ENCODE measurements at regions not wholly inside any gene's neighbourhood (a gene's known extent, or its start where the extent isn't known, plus 50 kb on each side); places are given as distances from the start of the nearest gene placed in this dataset.

GRCh38 chr15:95734422-95735316 lies 595.8 kb upstream of the NR2F2 start:
- no peaks in the 10 kb centered on the region for H3K36me3 ChIP-seq
- H3K4me3 ChIP-seq = no peak overlapping the region
- no peaks in the 10 kb centered on the region for H3K9me3 ChIP-seq (replicated peaks)
- DNase-seq = no peak
- TF ChIP-seq CTCF (IDR thresholded peaks at IDR 0.05; ENCODE audit: borderline replicate concordance) = no peak
- no peaks in the 10 kb centered on the region for H3K27me3 ChIP-seq (ENCODE audit: low read depth)
- peak overlapping the region; percentile 9 for H3K27ac ChIP-seq (replicated peaks)
- peaks cover 4% of the 10 kb centered on the region for H3K4me1 ChIP-seq
- intact Hi-C loops (cut with micrococcal nuclease) = no loop called here

GRCh38 chr15:95737060-95737459 lies 593.4 kb upstream of the NR2F2 start:
- intact Hi-C loops (cut with micrococcal nuclease) = no loop called here
- Histone ChIP-seq H3K36me3 (no peaks in the 10 kb centered on the region), H3K27ac (replicated peaks) (no peak overlapping the region), H3K4me1 (peaks cover 4% of the 10 kb centered on the region), H3K4me3 (no peak overlapping the region), H3K27me3 (ENCODE audit: low read depth) (no peaks in the 10 kb centered on the region), H3K9me3 (replicated peaks) (no peaks in the 10 kb centered on the region)
- DNase-seq = no peak
- no peak for TF ChIP-seq CTCF (IDR thresholded peaks at IDR 0.05; ENCODE audit: borderline replicate concordance)

DNA sequence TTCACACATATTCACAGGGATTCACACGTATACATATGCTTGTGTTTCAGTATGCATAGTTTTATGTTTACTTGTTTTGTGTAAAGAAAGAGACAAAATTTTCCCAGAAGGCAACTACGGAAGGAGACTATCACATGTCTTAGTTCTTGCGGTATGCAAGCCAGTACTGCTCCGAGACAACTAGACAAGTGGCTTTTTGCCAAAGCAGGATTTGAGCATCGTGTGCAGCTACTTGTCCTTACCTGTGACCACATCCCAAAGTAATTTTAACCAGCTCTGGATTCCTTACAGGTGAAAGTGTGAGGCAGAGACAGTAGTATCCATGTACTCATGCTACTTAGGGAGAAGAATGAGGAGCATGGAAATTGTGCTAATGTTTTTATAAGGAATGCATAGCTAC lies 591.4 kb upstream of the NR2F2 start:
- no peak for DNase-seq
- no peak overlapping the region for H3K4me3 ChIP-seq
- TF ChIP-seq CTCF (IDR thresholded peaks at IDR 0.05; ENCODE audit: borderline replicate concordance) = no peak
- no peaks in the 10 kb centered on the region for H3K27me3 ChIP-seq (ENCODE audit: low read depth)
- intact Hi-C loops (cut with micrococcal nuclease) = no loop called here
- peaks cover 4% of the 10 kb centered on the region for H3K4me1 ChIP-seq
- H3K27ac ChIP-seq (replicated peaks) = no peak overlapping the region
- no peaks in the 10 kb centered on the region for H3K9me3 ChIP-seq (replicated peaks)
- no peaks in the 10 kb centered on the region for H3K36me3 ChIP-seq

DNA sequence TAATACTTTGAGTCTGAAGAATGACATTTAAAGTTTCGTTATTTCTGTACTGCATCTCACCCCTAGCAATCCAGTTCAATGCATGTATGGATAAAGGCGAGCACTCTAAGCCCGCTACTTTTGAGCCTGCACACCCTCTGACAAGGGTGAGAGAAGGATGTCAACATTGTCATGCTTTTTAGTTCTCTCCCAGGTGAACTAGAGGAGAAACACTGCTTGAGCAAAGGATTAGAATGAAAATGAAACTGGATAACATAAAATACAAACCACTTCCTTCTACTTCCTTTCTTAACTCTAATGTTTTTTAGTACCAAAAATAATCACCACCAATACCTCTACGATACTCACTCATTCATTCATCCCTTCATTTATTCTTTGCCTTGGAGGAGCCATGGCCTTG lies 588.7 kb upstream of the NR2F2 start:
- no peak for DNase-seq
- no peak for TF ChIP-seq CTCF (IDR thresholded peaks at IDR 0.05; ENCODE audit: borderline replicate concordance)
- H3K4me1 ChIP-seq = no peaks in the 10 kb centered on the region
- H3K27ac ChIP-seq (replicated peaks) = no peak overlapping the region
- no peaks in the 10 kb centered on the region for H3K27me3 ChIP-seq (ENCODE audit: low read depth)
- no peaks in the 10 kb centered on the region for H3K36me3 ChIP-seq
- no peak overlapping the region for H3K4me3 ChIP-seq
- H3K9me3 ChIP-seq (replicated peaks) = no peaks in the 10 kb centered on the region
- intact Hi-C loops (cut with micrococcal nuclease) = no loop called here

DNA sequence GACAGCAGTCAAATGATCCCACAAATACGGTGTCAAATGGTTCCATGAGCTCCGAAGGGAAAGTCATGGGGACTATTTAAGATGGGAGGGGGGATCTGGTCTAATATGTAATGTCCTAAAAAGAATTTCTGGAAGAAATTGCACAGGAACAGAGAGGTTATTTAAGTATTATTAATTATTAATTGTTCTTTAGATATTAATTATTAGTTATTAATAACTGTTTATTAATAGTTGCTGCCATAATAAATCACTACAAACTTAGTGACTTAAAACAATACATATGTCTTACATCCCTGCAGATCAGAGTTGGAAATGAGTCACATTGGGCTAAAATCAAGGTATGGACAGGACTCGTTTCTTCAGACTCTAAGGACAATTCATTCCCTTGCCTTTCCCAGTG lies 588.2 kb upstream of the NR2F2 start:
- no peak overlapping the region for H3K4me3 ChIP-seq
- intact Hi-C loops (cut with micrococcal nuclease) = no loop called here
- DNase-seq = no peak
- no peaks in the 10 kb centered on the region for H3K4me1 ChIP-seq
- H3K9me3 ChIP-seq (replicated peaks) = no peaks in the 10 kb centered on the region
- H3K27ac ChIP-seq (replicated peaks) = no peak overlapping the region
- TF ChIP-seq CTCF (IDR thresholded peaks at IDR 0.05; ENCODE audit: borderline replicate concordance) = no peak
- no peaks in the 10 kb centered on the region for H3K36me3 ChIP-seq
- no peaks in the 10 kb centered on the region for H3K27me3 ChIP-seq (ENCODE audit: low read depth)

Measured in left ventricle myocardium inferior (tissue), 1 donor.